ENCODE measurements at regions not wholly inside any gene's neighbourhood (a gene's known extent, or its start where the extent isn't known, plus 50 kb on each side); places are given as distances from the start of the nearest gene placed in this dataset.

GRCh38 chr7:69025249-69025648, 573.0 kb upstream of the AUTS2 start:
- Mint-ChIP-seq H3K27ac (no peak overlapping the region), H3K36me3 (peaks cover 2% of the 10 kb centered on the region)
- no peak for ATAC-seq (ENCODE audit: low read depth)

GRCh38 chr7:69032848-69033247, 565.4 kb upstream of the AUTS2 start:
- Mint-ChIP-seq H3K27me3 (no peaks in the 10 kb centered on the region), H3K36me3 (no peaks in the 10 kb centered on the region), H3K4me1 (no peaks in the 10 kb centered on the region), H3K9me3 (peaks cover 2% of the 10 kb centered on the region), H3K4me3 (no peak overlapping the region), H3K27ac (no peak overlapping the region)
- DNase-seq (ENCODE audit: low spot score in 2 of 2) (no peak), ATAC-seq (ENCODE audit: low read depth) (no peak)

More at GRCh38 chr7:69025249-69025648, 573.0 kb upstream of the AUTS2 start:
- Mint-ChIP-seq H3K4me3 (no peak overlapping the region), H3K27me3 (peaks cover 1% of the 10 kb centered on the region), H3K9me3 (peaks cover 5% of the 10 kb centered on the region), H3K4me1 (no peaks in the 10 kb centered on the region)
- DNase-seq (ENCODE audit: low spot score in 2 of 2), result no peak

GRCh38 chr7:69035826-69036225, 562.4 kb upstream of the AUTS2 start:
- no peak for DNase-seq (ENCODE audit: low spot score in 2 of 2)
- Mint-ChIP-seq H3K4me1 (no peaks in the 10 kb centered on the region), H3K27ac (no peak overlapping the region), H3K4me3 (no peak overlapping the region), H3K36me3 (no peaks in the 10 kb centered on the region), H3K27me3 (no peaks in the 10 kb centered on the region), H3K9me3 (peaks cover 2% of the 10 kb centered on the region)
- no peak for ATAC-seq (ENCODE audit: low read depth)

- H3K36me3 Mint-ChIP-seq, result no peaks in the 10 kb centered on the region
- no peaks in the 10 kb centered on the region for H3K27me3 Mint-ChIP-seq
- DNase-seq (ENCODE audit: low spot score in 2 of 2), result no peak
- H3K4me1 Mint-ChIP-seq, result no peaks in the 10 kb centered on the region
- peaks cover 2% of the 10 kb centered on the region for H3K9me3 Mint-ChIP-seq
- H3K27ac Mint-ChIP-seq, result no peak overlapping the region
- H3K4me3 Mint-ChIP-seq, result no peak overlapping the region
- no peak for ATAC-seq (ENCODE audit: low read depth)
Observed at GRCh38 chr7:69036301-69036700, 562.0 kb upstream of the AUTS2 start.

GRCh38 chr7:69038915-69039314, 559.4 kb upstream of the AUTS2 start:
- peaks cover 7% of the 10 kb centered on the region for H3K9me3 Mint-ChIP-seq
- H3K36me3 Mint-ChIP-seq, result no peaks in the 10 kb centered on the region
- no peak for ATAC-seq (ENCODE audit: low read depth)
- no peaks in the 10 kb centered on the region for H3K27me3 Mint-ChIP-seq
- DNase-seq (ENCODE audit: low spot score in 2 of 2), result no peak
- no peak overlapping the region for H3K27ac Mint-ChIP-seq
- H3K4me1 Mint-ChIP-seq, result no peaks in the 10 kb centered on the region
- no peak overlapping the region for H3K4me3 Mint-ChIP-seq

- H3K4me3 Mint-ChIP-seq, result no peak overlapping the region
Observed at GRCh38 chr7:69042138-69042537, 556.1 kb upstream of the AUTS2 start.

GRCh38 chr7:69047151-69047754, 551.0 kb upstream of the AUTS2 start:
- Mint-ChIP-seq H3K36me3 (peaks cover 2% of the 10 kb centered on the region), H3K27me3 (no peaks in the 10 kb centered on the region), H3K4me3 (no peak overlapping the region), H3K27ac (no peak overlapping the region), H3K4me1 (no peaks in the 10 kb centered on the region), H3K9me3 (peaks cover 17% of the 10 kb centered on the region)
- ATAC-seq (ENCODE audit: low read depth) (no peak), DNase-seq (ENCODE audit: low spot score in 2 of 2) (no peak)

More at GRCh38 chr7:69042138-69042537, 556.1 kb upstream of the AUTS2 start:
- ATAC-seq (ENCODE audit: low read depth) (no peak), DNase-seq (ENCODE audit: low spot score in 2 of 2) (no peak)
- no peaks in the 10 kb centered on the region for H3K27me3 Mint-ChIP-seq
- no peaks in the 10 kb centered on the region for H3K4me1 Mint-ChIP-seq
- peaks cover 14% of the 10 kb centered on the region for H3K9me3 Mint-ChIP-seq
- H3K27ac Mint-ChIP-seq, result no peak overlapping the region
- no peaks in the 10 kb centered on the region for H3K36me3 Mint-ChIP-seq

- no peak overlapping the region for H3K27ac Mint-ChIP-seq
- no peak for ATAC-seq (ENCODE audit: low read depth)
- H3K36me3 Mint-ChIP-seq, result peaks cover 2% of the 10 kb centered on the region
- no peak overlapping the region for H3K4me3 Mint-ChIP-seq
- DNase-seq (ENCODE audit: low spot score in 2 of 2), result no peak
- no peaks in the 10 kb centered on the region for H3K4me1 Mint-ChIP-seq
- H3K27me3 Mint-ChIP-seq, result no peaks in the 10 kb centered on the region
- H3K9me3 Mint-ChIP-seq, result peaks cover 10% of the 10 kb centered on the region
Observed at GRCh38 chr7:69049326-69049725, 548.9 kb upstream of the AUTS2 start.

GRCh38 chr7:69052447-69052846, 545.8 kb upstream of the AUTS2 start:
- no peak for ATAC-seq (ENCODE audit: low read depth)
- H3K36me3 Mint-ChIP-seq, result peaks cover 2% of the 10 kb centered on the region
- no peak overlapping the region for H3K4me3 Mint-ChIP-seq
- no peak overlapping the region for H3K27ac Mint-ChIP-seq
- no peaks in the 10 kb centered on the region for H3K27me3 Mint-ChIP-seq
- DNase-seq (ENCODE audit: low spot score in 2 of 2), result no peak
- H3K9me3 Mint-ChIP-seq, result peaks cover 4% of the 10 kb centered on the region
- no peaks in the 10 kb centered on the region for H3K4me1 Mint-ChIP-seq

- DNase-seq (ENCODE audit: low spot score in 2 of 2), result no peak
- no peaks in the 10 kb centered on the region for H3K36me3 Mint-ChIP-seq
- H3K4me3 Mint-ChIP-seq, result no peak overlapping the region
- ATAC-seq (ENCODE audit: low read depth), result no peak
- H3K27me3 Mint-ChIP-seq, result no peaks in the 10 kb centered on the region
- peaks cover 1% of the 10 kb centered on the region for H3K9me3 Mint-ChIP-seq
- no peaks in the 10 kb centered on the region for H3K4me1 Mint-ChIP-seq
- no peak overlapping the region for H3K27ac Mint-ChIP-seq
Observed at GRCh38 chr7:69060516-69060915, 537.8 kb upstream of the AUTS2 start.

GRCh38 chr7:69062020-69062765, 536.1 kb upstream of the AUTS2 start:
- Mint-ChIP-seq H3K27ac (no peak overlapping the region), H3K36me3 (no peaks in the 10 kb centered on the region), H3K27me3 (no peaks in the 10 kb centered on the region), H3K9me3 (peaks cover 5% of the 10 kb centered on the region), H3K4me1 (no peaks in the 10 kb centered on the region), H3K4me3 (no peak overlapping the region)
- ATAC-seq (ENCODE audit: low read depth) (no peak), DNase-seq (ENCODE audit: low spot score in 2 of 2) (no peak)

GRCh38 chr7:69067397-69067796, 530.9 kb upstream of the AUTS2 start:
- H3K4me3 Mint-ChIP-seq, result no peak overlapping the region
- no peak for DNase-seq (ENCODE audit: low spot score in 2 of 2)
- H3K36me3 Mint-ChIP-seq, result no peaks in the 10 kb centered on the region
- H3K27ac Mint-ChIP-seq, result no peak overlapping the region
- no peaks in the 10 kb centered on the region for H3K4me1 Mint-ChIP-seq
- peaks cover 11% of the 10 kb centered on the region for H3K9me3 Mint-ChIP-seq
- H3K27me3 Mint-ChIP-seq, result no peaks in the 10 kb centered on the region
- ATAC-seq (ENCODE audit: low read depth), result no peak

GRCh38 chr7:69070476-69070875, 527.8 kb upstream of the AUTS2 start:
- Mint-ChIP-seq H3K9me3 (peaks cover 12% of the 10 kb centered on the region), H3K4me1 (no peaks in the 10 kb centered on the region), H3K4me3 (no peak overlapping the region), H3K36me3 (no peaks in the 10 kb centered on the region), H3K27ac (no peak overlapping the region), H3K27me3 (no peaks in the 10 kb centered on the region)
- ATAC-seq (ENCODE audit: low read depth) (no peak), DNase-seq (ENCODE audit: low spot score in 2 of 2) (no peak)

GRCh38 chr7:69076566-69076965, 521.7 kb upstream of the AUTS2 start:
- DNase-seq (ENCODE audit: low spot score in 2 of 2), result no peak
- Mint-ChIP-seq H3K36me3 (no peaks in the 10 kb centered on the region), H3K27ac (no peak overlapping the region), H3K9me3 (peaks cover 6% of the 10 kb centered on the region), H3K4me3 (no peak overlapping the region), H3K27me3 (no peaks in the 10 kb centered on the region), H3K4me1 (no peaks in the 10 kb centered on the region)
- ATAC-seq (ENCODE audit: low read depth), result no peak

All from memory B cell (primary cell).